Suprapubic skin (tissue), 4 donors: ENCODE measurements at regions not wholly inside any gene's neighbourhood (a gene's known extent, or its start where the extent isn't known, plus 50 kb on each side); places are given as distances from the start of the nearest gene placed in this dataset.

ENCODE experiments used
- DNase-seq, 2 donors: peaks; one replicate each; pipeline ENCODE4 v3.0.0-alpha.2; 2019; ENCODE audit warnings: low spot score in 2 of 2
- H3K27ac ChIP-seq: fragments of 200-600 bp; sonication (generic); one replicate; pipeline ENCODE4 v1.5.1; 2019
- H3K27me3 ChIP-seq: fragments of 200-600 bp; sonication (generic); one replicate; pipeline ENCODE4 v1.5.1; 2019
- H3K36me3 ChIP-seq: fragments of 200-600 bp; sonication (generic); one replicate; pipeline ENCODE4 v1.5.1; 2019
- H3K4me1 ChIP-seq: fragments of 200-600 bp; sonication (generic); one replicate; pipeline ENCODE4 v1.5.1; 2019
- H3K4me3 ChIP-seq: fragments of 200-600 bp; sonication (generic); one replicate; pipeline ENCODE4 v1.5.1; 2019; ENCODE audit warnings: mild to moderate bottlenecking
- H3K9me3 ChIP-seq: fragments of 200-600 bp; sonication (generic); one replicate; pipeline ENCODE4 v1.5.1; 2019
- CTCF ChIP-seq, 2 donors: fragments of 200-600 bp in 1 of 2; fragments of 450-650 bp in 1 of 2; sonication (generic) in 1 of 2; IDR thresholded peaks; one replicate each; pipeline ENCODE4 v1.5.1; 2016 to 2019; ENCODE audit warnings: antibody characterized with exemption in 2 of 2, mild to moderate bottlenecking in 1 of 2, moderate library complexity in 1 of 2
- EP300 ChIP-seq: sonication (generic); formaldehyde crosslinking; IDR thresholded peaks from one replicate; pipeline ENCODE4 v1.6.1; 2017; ENCODE audit warnings: antibody characterized with exemption
- POLR2A ChIP-seq, 2 donors: fragments of 450-650 bp; IDR thresholded peaks; one replicate each; pipeline ENCODE4 v1.6.1; 2017; ENCODE audit warnings: antibody characterized with exemption in 2 of 2, mild to moderate bottlenecking in 2 of 2, moderate library complexity in 2 of 2
- POLR2AphosphoS5 ChIP-seq, 3 donors: sonication (generic); formaldehyde crosslinking; IDR thresholded peaks; one replicate each; pipeline ENCODE4 v1.6.1; 2017; ENCODE audit warnings: antibody characterized with exemption in 3 of 3
- WGBS: methylation state at CpG from one replicate; pipeline ENCODE4 v1.1.5; 2018; 5-methylcytosine and 5-hydroxymethylcytosine counted together

GRCh38 chr6:14658886-14659561, 541.5 kb downstream of the CD83 start:
- Histone ChIP-seq H3K27me3 (peaks cover 4% of the 10 kb centered on the region), H3K9me3 (no peaks in the 10 kb centered on the region), H3K4me1 (no peaks in the 10 kb centered on the region), H3K27ac (no peak overlapping the region), H3K4me3 (no peak overlapping the region), H3K36me3 (no peaks in the 10 kb centered on the region)
- 58% methylated on average over 6 of the region's 6 CpGs for WGBS
- TF ChIP-seq POLR2A (IDR thresholded peaks at IDR 0.05) = no peak
- TF ChIP-seq POLR2AphosphoS5 (IDR thresholded peaks at IDR 0.05) = no peak
- TF ChIP-seq EP300 = no peak
- TF ChIP-seq CTCF (IDR thresholded peaks at IDR 0.05) = no peak
- DNase-seq = no peak

DNA sequence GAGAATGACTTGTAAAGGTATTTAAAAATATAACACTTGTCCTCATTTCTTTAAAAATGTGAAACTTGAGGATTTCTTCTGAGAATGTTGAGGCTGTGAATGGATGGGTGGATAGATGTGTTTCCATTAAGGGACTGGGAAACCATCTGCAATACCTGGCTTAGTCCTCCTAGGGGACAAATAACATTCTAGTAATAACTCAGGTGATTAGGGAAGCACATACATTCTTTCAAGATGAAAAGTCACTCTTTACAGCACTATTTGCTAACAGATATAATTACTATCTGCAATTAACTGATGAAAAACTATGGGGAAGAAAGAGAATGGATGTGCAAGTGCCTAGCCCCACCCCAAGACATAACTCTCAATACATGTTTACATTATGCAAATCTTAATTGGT, 542.3 kb downstream of the CD83 start:
- Histone ChIP-seq H3K4me3 (no peak overlapping the region), H3K9me3 (no peaks in the 10 kb centered on the region)
- no peak for TF ChIP-seq POLR2AphosphoS5 (IDR thresholded peaks at IDR 0.05)
- no peak for TF ChIP-seq CTCF (IDR thresholded peaks at IDR 0.05)
- no peak for TF ChIP-seq POLR2A (IDR thresholded peaks at IDR 0.05)
- no peak for TF ChIP-seq EP300

GRCh38 chr6:14660806-14661579, 543.4 kb downstream of the CD83 start:
- no peak for DNase-seq
- no peak for TF ChIP-seq POLR2AphosphoS5 (IDR thresholded peaks at IDR 0.05)
- no peak for TF ChIP-seq EP300
- TF ChIP-seq POLR2A (IDR thresholded peaks at IDR 0.05) = no peak
- Histone ChIP-seq H3K4me3 (no peak overlapping the region), H3K36me3 (no peaks in the 10 kb centered on the region), H3K4me1 (no peaks in the 10 kb centered on the region), H3K27me3 (peaks cover 4% of the 10 kb centered on the region), H3K27ac (no peak overlapping the region), H3K9me3 (no peaks in the 10 kb centered on the region)
- 74% methylated on average over 8 of the region's 8 CpGs for WGBS

More for the DNA sequence above, 542.3 kb downstream of the CD83 start:
- DNase-seq = no peak
- no peak overlapping the region for H3K27ac ChIP-seq
- H3K36me3 ChIP-seq = no peaks in the 10 kb centered on the region
- H3K4me1 ChIP-seq = no peaks in the 10 kb centered on the region
- peaks cover 4% of the 10 kb centered on the region for H3K27me3 ChIP-seq

DNA sequence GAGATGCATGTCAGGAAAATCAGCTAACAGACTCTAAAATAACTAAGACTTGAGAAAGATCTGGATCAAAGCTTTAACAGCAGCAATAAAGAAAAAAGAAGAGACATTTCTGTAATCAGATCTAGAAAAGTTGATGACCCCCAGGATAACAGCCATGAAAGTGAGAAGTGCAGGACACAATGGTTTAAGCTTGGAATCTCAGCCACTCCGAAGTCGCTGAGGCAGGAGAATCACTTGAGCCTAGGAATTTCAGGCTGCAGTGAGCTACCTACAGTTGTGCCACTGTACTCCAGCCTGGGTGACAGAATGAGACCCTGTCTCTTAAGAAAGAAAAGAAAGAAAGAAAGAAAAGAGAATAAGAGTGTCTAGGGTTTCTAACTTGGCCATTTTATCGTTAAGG, 544.1 kb downstream of the CD83 start:
- H3K36me3 ChIP-seq = no peaks in the 10 kb centered on the region
- 96% methylated on average over 3 of the region's 3 CpGs for WGBS
- H3K27ac ChIP-seq = no peak overlapping the region
- H3K9me3 ChIP-seq = no peaks in the 10 kb centered on the region
- peaks cover 4% of the 10 kb centered on the region for H3K27me3 ChIP-seq
- DNase-seq = no peak
- no peaks in the 10 kb centered on the region for H3K4me1 ChIP-seq
- TF ChIP-seq POLR2A (IDR thresholded peaks at IDR 0.05) = no peak
- no peak for TF ChIP-seq EP300
- TF ChIP-seq POLR2AphosphoS5 (IDR thresholded peaks at IDR 0.05) = no peak
- TF ChIP-seq CTCF (IDR thresholded peaks at IDR 0.05) = no peak
- H3K4me3 ChIP-seq = no peak overlapping the region

DNA sequence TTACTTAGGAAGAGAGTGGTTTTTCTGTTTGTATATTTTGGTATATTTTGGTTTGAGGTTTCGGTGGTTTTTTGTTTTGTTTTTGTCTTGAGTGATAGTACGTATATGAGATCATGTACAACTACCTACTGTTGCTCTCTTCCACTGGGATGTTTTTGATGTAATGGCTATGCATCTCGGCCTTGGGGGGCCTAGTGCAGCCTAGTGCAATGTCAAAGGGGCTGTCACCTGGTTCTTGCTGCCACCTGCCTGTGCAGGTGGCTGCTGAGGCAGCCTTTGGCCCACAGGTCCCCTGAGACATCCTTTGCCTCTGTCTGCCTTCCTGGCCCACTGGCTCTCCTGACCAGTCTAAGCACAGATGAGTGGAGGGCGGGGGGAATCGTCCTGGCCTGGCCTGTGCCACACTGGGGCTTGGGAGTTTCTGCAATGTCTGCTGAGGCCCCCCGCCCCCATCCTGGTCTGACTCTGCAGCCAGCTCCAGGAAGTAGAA, 546.6 kb downstream of the CD83 start:
- Histone ChIP-seq H3K36me3 (no peaks in the 10 kb centered on the region), H3K27me3 (peaks cover 4% of the 10 kb centered on the region), H3K4me1 (no peaks in the 10 kb centered on the region), H3K9me3 (no peaks in the 10 kb centered on the region), H3K27ac (no peak overlapping the region), H3K4me3 (no peak overlapping the region)
- 60% methylated on average over 6 of the region's 6 CpGs for WGBS
- TF ChIP-seq EP300 (no peak), POLR2AphosphoS5 (IDR thresholded peaks at IDR 0.05) (no peak), CTCF (IDR thresholded peaks at IDR 0.05) (no peak), POLR2A (IDR thresholded peaks at IDR 0.05) (no peak)
- DNase-seq = no peak
